Upper lobe of left lung (tissue), 6 donors: ENCODE measurements at regions not wholly inside any gene's neighbourhood (a gene's known extent, or its start where the extent isn't known, plus 50 kb on each side); places are given as distances from the start of the nearest gene placed in this dataset.
"Not testable (repeated sequence)": the region's sequence is repeated elsewhere in the genome, so short reads cannot be mapped to it uniquely, and the experiment has no call there.

Experiments used
- ATAC-seq, 2 donors: fragments of 200-7000 bp; cut with Tn5 transposase; one replicate each; pipeline ENCODE4 v1.9.1; 2022; ENCODE audit warnings: mild to moderate bottlenecking in 2 of 2, moderate library complexity in 2 of 2; ENCODE audit not compliant: low FRiP score in 2 of 2
- DNase-seq, 2 donors: peaks; one replicate each; pipeline ENCODE4 v3.0.0-alpha.2; 2019 to 2020
- H3K27ac ChIP-seq, 4 donors: fragments of 200-600 bp; sonication (generic); one replicate each; pipeline ENCODE4 v1.5.1; 2016 to 2019
- H3K27me3 ChIP-seq, 4 donors: fragments of 200-600 bp; sonication (generic); one replicate each; pipeline ENCODE4 v1.5.1; 2017 to 2019
- H3K36me3 ChIP-seq, 4 donors: fragments of 200-600 bp; sonication (generic); one replicate each; pipeline ENCODE4 v1.5.1; 2016 to 2019
- H3K4me1 ChIP-seq, 4 donors: fragments of 200-600 bp; sonication (generic); one replicate each; pipeline ENCODE4 v1.5.1; 2018 to 2019
- H3K4me3 ChIP-seq, 4 donors: fragments of 200-600 bp; sonication (generic); one replicate each; pipeline ENCODE4 v1.5.1; 2017 to 2019; ENCODE audit warnings: mild to moderate bottlenecking in 2 of 4, moderate library complexity in 1 of 4
- H3K9me3 ChIP-seq, 4 donors: fragments of 200-600 bp; sonication (generic); one replicate each; pipeline ENCODE4 v1.5.1; 2018 to 2019
- CTCF ChIP-seq, 6 experiments: fragments of 450-650 bp in 4 of 6; fragments of 200-600 bp in 2 of 6; sonication (generic) in 2 of 6; IDR thresholded peaks; one replicate each; pipeline ENCODE4 v1.5.1; 2016 to 2019; ENCODE audit warnings: antibody characterized with exemption in 6 of 6
- EP300 ChIP-seq, 4 donors: sonication (generic); formaldehyde crosslinking; IDR thresholded peaks; one replicate each; pipeline ENCODE4 v1.5.1; 2017; ENCODE audit warnings: antibody characterized with exemption in 4 of 4, control low read depth in 2 of 4
- POLR2A ChIP-seq, 4 donors: fragments of 450-650 bp; IDR thresholded peaks; one replicate each; pipeline ENCODE4 v1.5.1; 2016 to 2017; ENCODE audit warnings: antibody characterized with exemption in 4 of 4, mild to moderate bottlenecking in 2 of 4
- POLR2AphosphoS5 ChIP-seq, 2 donors: sonication (generic); formaldehyde crosslinking; IDR thresholded peaks; one replicate each; pipeline ENCODE4 v1.5.1; 2017; ENCODE audit warnings: antibody characterized with exemption in 2 of 2
- WGBS, 2 donors: methylation state at CpG; one replicate each; pipeline ENCODE4 v1.1.5; 2017 to 2018; 5-methylcytosine and 5-hydroxymethylcytosine counted together
- donor health status: DM: no; HTN: no; CAD: no; lungs with moderate emphysema.
- donor health status: DM: no; HTN: yes; CAD: no; lungs with severe emphysema.

GRCh38 chr15:75114327-75114726 lies 87.4 kb upstream of the C15orf39 start:
- no peaks in the 10 kb centered on the region for H3K36me3 ChIP-seq
- H3K27me3 ChIP-seq, result no peaks in the 10 kb centered on the region
- peaks cover 0 to 8% (median 4%) of the 10 kb centered on the region in 4 donors for H3K4me1 ChIP-seq
- no peak overlapping the region for H3K4me3 ChIP-seq
- H3K9me3 ChIP-seq, result no peaks in the 10 kb centered on the region
- no peak overlapping the region for H3K27ac ChIP-seq
- WGBS, 2 donors, result 84 to 97% methylated on average over 7 of the region's 7 CpGs
- DNase-seq, result no peak
- ATAC-seq, result no peak
- TF ChIP-seq CTCF (IDR thresholded peaks at IDR 0.05) (no peak), EP300 (IDR thresholded peaks at IDR 0.05) (no peak), POLR2A (IDR thresholded peaks at IDR 0.05) (no peak), POLR2AphosphoS5 (IDR thresholded peaks at IDR 0.05) (no peak)

GRCh38 chr15:75114796-75115195 lies 86.9 kb upstream of the C15orf39 start:
- DNase-seq (no peak), ATAC-seq (no peak)
- Histone ChIP-seq H3K4me3 (no peak overlapping the region), H3K4me1 (peaks cover 0 to 8% (median 0%) of the 10 kb centered on the region in 4 donors), H3K9me3 (no peaks in the 10 kb centered on the region), H3K27ac (no peak overlapping the region), H3K27me3 (no peaks in the 10 kb centered on the region), H3K36me3 (no peaks in the 10 kb centered on the region)
- TF ChIP-seq EP300 (IDR thresholded peaks at IDR 0.05), result no peak
- TF ChIP-seq CTCF (IDR thresholded peaks at IDR 0.05), result no peak
- no peak for TF ChIP-seq POLR2AphosphoS5 (IDR thresholded peaks at IDR 0.05)
- TF ChIP-seq POLR2A (IDR thresholded peaks at IDR 0.05), result no peak
- 96 to 100% methylated on average over 3 of the region's 3 CpGs for WGBS, 2 donors

GRCh38 chr15:75115411-75115913 lies 86.2 kb upstream of the C15orf39 start:
- H3K36me3 ChIP-seq, H3K4me3 ChIP-seq, H3K4me1 ChIP-seq, ATAC-seq, H3K27me3 ChIP-seq, H3K9me3 ChIP-seq, DNase-seq, H3K27ac ChIP-seq: not testable (repeated sequence)
- WGBS, 2 donors, result 67 to 75% methylated on average over 5 to 8 of the region's 8 CpGs

GRCh38 chr15:75116143-75116542 lies 85.5 kb upstream of the C15orf39 start:
- H3K9me3 ChIP-seq, H3K4me1 ChIP-seq, H3K27me3 ChIP-seq, H3K27ac ChIP-seq, H3K4me3 ChIP-seq, H3K36me3 ChIP-seq, ATAC-seq: not testable (repeated sequence)
- 96 to 98% methylated on average over 28 to 29 of the region's 31 CpGs for WGBS, 2 donors
- DNase-seq, result peak in 1 of 2 donors; percentile 76

GRCh38 chr15:75117993-75118392 lies 83.7 kb upstream of the C15orf39 start:
- no peak for ATAC-seq
- H3K4me1 ChIP-seq, result peaks cover 0 to 2% (median 0%) of the 10 kb centered on the region in 4 donors
- H3K36me3 ChIP-seq, result no peaks in the 10 kb centered on the region
- 100% methylated on average over 1 of the region's 1 CpG for WGBS, 2 donors
- no peak overlapping the region for H3K27ac ChIP-seq
- no peaks in the 10 kb centered on the region for H3K9me3 ChIP-seq
- DNase-seq, result no peak
- H3K27me3 ChIP-seq, result no peaks in the 10 kb centered on the region
- H3K4me3 ChIP-seq, result no peak overlapping the region
- TF ChIP-seq POLR2AphosphoS5 (IDR thresholded peaks at IDR 0.05) (no peak), EP300 (IDR thresholded peaks at IDR 0.05) (no peak), CTCF (IDR thresholded peaks at IDR 0.05) (no peak), POLR2A (IDR thresholded peaks at IDR 0.05) (no peak)

GRCh38 chr15:75119312-75119711 lies 82.4 kb upstream of the C15orf39 start:
- not testable (repeated sequence) for H3K9me3 ChIP-seq, H3K4me3 ChIP-seq, H3K27me3 ChIP-seq, H3K27ac ChIP-seq, DNase-seq, H3K36me3 ChIP-seq, ATAC-seq
- peaks cover 7 to 12% (median 10%) of the 10 kb centered on the region in 4 donors for H3K4me1 ChIP-seq
- 80 to 87% methylated on average over 4 of the region's 4 CpGs for WGBS, 2 donors
